ENCODE measurements at regions not wholly inside any gene's neighbourhood (a gene's known extent, or its start where the extent isn't known, plus 50 kb on each side); places are given as distances from the start of the nearest gene placed in this dataset.
"Not testable (repeated sequence)": the region's sequence is repeated elsewhere in the genome, so short reads cannot be mapped to it uniquely, and the experiment has no call there.

- Histone ChIP-seq H3K4me1 (replicated peaks) (peaks cover 6% of the 10 kb centered on the region), H3K36me3 (no peaks in the 10 kb centered on the region), H3K9me3 (replicated peaks) (no peaks in the 10 kb centered on the region), H3K4me3 (no peak overlapping the region), H3K27me3 (replicated peaks) (no peaks in the 10 kb centered on the region), H3K27ac (no peak overlapping the region)
- no peak for DNase-seq (ENCODE audit: low read depth in 1 of 2, low spot score in 2 of 2)
These were observed 149.7 kb downstream of the C12orf75 start for GRCh38 chr12:105480162-105480561.

GRCh38 chr12:105481392-105482300 is 151.2 kb downstream of the C12orf75 start:
- H3K9me3 ChIP-seq (replicated peaks) = no peaks in the 10 kb centered on the region
- DNase-seq (ENCODE audit: low read depth in 1 of 2, low spot score in 2 of 2) = no peak
- no peak overlapping the region for H3K4me3 ChIP-seq
- no peaks in the 10 kb centered on the region for H3K27me3 ChIP-seq (replicated peaks)
- H3K36me3 ChIP-seq = no peaks in the 10 kb centered on the region
- peaks cover 21% of the 10 kb centered on the region for H3K4me1 ChIP-seq (replicated peaks)
- H3K27ac ChIP-seq = no peak overlapping the region

GRCh38 chr12:105482951-105483350 is 152.5 kb downstream of the C12orf75 start:
- Histone ChIP-seq H3K36me3 (no peaks in the 10 kb centered on the region), H3K4me1 (replicated peaks) (peaks cover 25% of the 10 kb centered on the region), H3K9me3 (replicated peaks) (no peaks in the 10 kb centered on the region), H3K4me3 (no peak overlapping the region), H3K27me3 (replicated peaks) (no peaks in the 10 kb centered on the region), H3K27ac (no peak overlapping the region)
- DNase-seq (ENCODE audit: low read depth in 1 of 2, low spot score in 2 of 2) = no peak

GRCh38 chr12:105483691-105484090 is 153.2 kb downstream of the C12orf75 start:
- Histone ChIP-seq H3K27me3 (replicated peaks) (no peaks in the 10 kb centered on the region), H3K36me3 (no peaks in the 10 kb centered on the region), H3K9me3 (replicated peaks) (no peaks in the 10 kb centered on the region), H3K27ac (no peak overlapping the region), H3K4me3 (no peak overlapping the region), H3K4me1 (replicated peaks) (peaks cover 25% of the 10 kb centered on the region)
- no peak for DNase-seq (ENCODE audit: low read depth in 1 of 2, low spot score in 2 of 2)

GRCh38 chr12:105485321-105485910 is 154.9 kb downstream of the C12orf75 start:
- peak overlapping the region; percentile 81 for H3K27ac ChIP-seq
- H3K36me3 ChIP-seq = no peaks in the 10 kb centered on the region
- peak; percentile 72 to 83 for DNase-seq (ENCODE audit: low read depth in 1 of 2, low spot score in 2 of 2)
- H3K9me3 ChIP-seq (replicated peaks) = no peaks in the 10 kb centered on the region
- no peak overlapping the region for H3K4me3 ChIP-seq
- H3K4me1 ChIP-seq (replicated peaks) = peaks cover 25% of the 10 kb centered on the region
- H3K27me3 ChIP-seq (replicated peaks) = no peaks in the 10 kb centered on the region

GRCh38 chr12:105485921-105486320 is 155.4 kb downstream of the C12orf75 start:
- H3K9me3 ChIP-seq (replicated peaks) = no peaks in the 10 kb centered on the region
- no peak overlapping the region for H3K4me3 ChIP-seq
- H3K36me3 ChIP-seq = no peaks in the 10 kb centered on the region
- no peak for DNase-seq (ENCODE audit: low read depth in 1 of 2, low spot score in 2 of 2)
- H3K4me1 ChIP-seq (replicated peaks) = peaks cover 25% of the 10 kb centered on the region
- peak overlapping the region; percentile 81 for H3K27ac ChIP-seq
- no peaks in the 10 kb centered on the region for H3K27me3 ChIP-seq (replicated peaks)

GRCh38 chr12:105487963-105488362 is 157.5 kb downstream of the C12orf75 start:
- no peaks in the 10 kb centered on the region for H3K9me3 ChIP-seq (replicated peaks)
- no peak for DNase-seq (ENCODE audit: low read depth in 1 of 2, low spot score in 2 of 2)
- H3K27ac ChIP-seq = no peak overlapping the region
- H3K36me3 ChIP-seq = no peaks in the 10 kb centered on the region
- H3K27me3 ChIP-seq (replicated peaks) = no peaks in the 10 kb centered on the region
- H3K4me1 ChIP-seq (replicated peaks) = peaks cover 37% of the 10 kb centered on the region
- H3K4me3 ChIP-seq = no peak overlapping the region

- Histone ChIP-seq H3K9me3 (replicated peaks) (no peaks in the 10 kb centered on the region), H3K27ac (peak overlapping the region; percentile 68), H3K36me3 (no peaks in the 10 kb centered on the region), H3K4me3 (no peak overlapping the region), H3K27me3 (replicated peaks) (no peaks in the 10 kb centered on the region), H3K4me1 (replicated peaks) (peaks cover 19% of the 10 kb centered on the region)
- peak in 1 of 2 experiments; percentile 59 for DNase-seq (ENCODE audit: low read depth in 1 of 2, low spot score in 2 of 2)
These were observed 162.4 kb downstream of the C12orf75 start for GRCh38 chr12:105492591-105493545.

GRCh38 chr12:105499205-105499604 is 168.7 kb downstream of the C12orf75 start:
- Histone ChIP-seq H3K27ac (peak overlapping the region; percentile 24; the same call in 1 of the 2 replicates), H3K9me3 (replicated peaks) (no peaks in the 10 kb centered on the region), H3K36me3 (no peaks in the 10 kb centered on the region), H3K27me3 (replicated peaks) (no peaks in the 10 kb centered on the region), H3K4me1 (replicated peaks) (peaks cover 6% of the 10 kb centered on the region; the same call in 1 of the 2 replicates), H3K4me3 (no peak overlapping the region)
- no peak for DNase-seq (ENCODE audit: low read depth in 1 of 2, low spot score in 2 of 2)

GRCh38 chr12:105500676-105501075 is 170.2 kb downstream of the C12orf75 start:
- not testable (repeated sequence) for H3K27me3 ChIP-seq (replicated peaks); H3K36me3 ChIP-seq; DNase-seq (ENCODE audit: low read depth in 1 of 2, low spot score in 2 of 2); H3K4me3 ChIP-seq; H3K4me1 ChIP-seq (replicated peaks); H3K9me3 ChIP-seq (replicated peaks); H3K27ac ChIP-seq

GRCh38 chr12:105502426-105502930 is 172.0 kb downstream of the C12orf75 start:
- no peaks in the 10 kb centered on the region for H3K27me3 ChIP-seq (replicated peaks)
- H3K36me3 ChIP-seq = no peaks in the 10 kb centered on the region
- DNase-seq (ENCODE audit: low read depth in 1 of 2, low spot score in 2 of 2) = no peak
- no peak overlapping the region for H3K27ac ChIP-seq
- no peak overlapping the region for H3K4me3 ChIP-seq
- H3K4me1 ChIP-seq (replicated peaks) = peaks cover 6% of the 10 kb centered on the region; the same call in 1 of the 2 replicates
- H3K9me3 ChIP-seq (replicated peaks) = no peaks in the 10 kb centered on the region

- Histone ChIP-seq H3K4me3 (no peak overlapping the region), H3K27ac (no peak overlapping the region), H3K36me3 (no peaks in the 10 kb centered on the region), H3K27me3 (replicated peaks) (no peaks in the 10 kb centered on the region), H3K4me1 (replicated peaks) (peaks cover 6% of the 10 kb centered on the region; the same call in 1 of the 2 replicates), H3K9me3 (replicated peaks) (no peaks in the 10 kb centered on the region)
- no peak for DNase-seq (ENCODE audit: low read depth in 1 of 2, low spot score in 2 of 2)
These were observed 173.1 kb downstream of the C12orf75 start for GRCh38 chr12:105503619-105504018.

- no peak overlapping the region for H3K27ac ChIP-seq
- no peak overlapping the region for H3K4me3 ChIP-seq
- no peaks in the 10 kb centered on the region for H3K36me3 ChIP-seq
- H3K4me1 ChIP-seq (replicated peaks) = peaks cover 3% of the 10 kb centered on the region; the same call in 1 of the 2 replicates
- no peaks in the 10 kb centered on the region for H3K27me3 ChIP-seq (replicated peaks)
- no peaks in the 10 kb centered on the region for H3K9me3 ChIP-seq (replicated peaks)
- no peak for DNase-seq (ENCODE audit: low read depth in 1 of 2, low spot score in 2 of 2)
These were observed 173.8 kb downstream of the C12orf75 start for GRCh38 chr12:105504286-105504685.

Data from SJSA1 (cell line).